ENCODE measurements at regions not wholly inside any gene's neighbourhood (a gene's known extent, or its start where the extent isn't known, plus 50 kb on each side); places are given as distances from the start of the nearest gene placed in this dataset.

DNA sequence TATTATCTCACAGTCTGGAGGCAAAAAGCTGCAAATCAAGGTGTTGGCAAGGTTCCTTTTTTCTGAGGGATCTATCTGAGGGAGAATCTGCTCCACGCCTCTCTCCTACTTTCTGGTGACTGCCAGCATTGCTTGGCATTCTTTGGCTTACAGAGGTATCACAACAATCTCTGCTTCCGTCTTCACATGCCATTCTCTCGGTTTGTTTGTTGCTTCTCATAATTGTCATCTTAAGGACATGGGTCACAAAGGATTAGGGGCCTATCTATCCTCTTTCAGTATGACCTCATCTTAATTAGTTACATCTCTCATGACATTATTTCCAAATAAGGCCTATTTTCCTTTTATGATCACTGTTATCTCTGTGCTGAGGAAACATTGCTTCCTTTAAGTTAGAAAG, 345.0 kb downstream of the FOXG1 start:
- no peak for DNase-seq (ENCODE audit: low spot score)

- no peak for DNase-seq (ENCODE audit: low spot score)
Observed at GRCh38 chr14:29123017-29123416, 356.4 kb downstream of the FOXG1 start.

DNA sequence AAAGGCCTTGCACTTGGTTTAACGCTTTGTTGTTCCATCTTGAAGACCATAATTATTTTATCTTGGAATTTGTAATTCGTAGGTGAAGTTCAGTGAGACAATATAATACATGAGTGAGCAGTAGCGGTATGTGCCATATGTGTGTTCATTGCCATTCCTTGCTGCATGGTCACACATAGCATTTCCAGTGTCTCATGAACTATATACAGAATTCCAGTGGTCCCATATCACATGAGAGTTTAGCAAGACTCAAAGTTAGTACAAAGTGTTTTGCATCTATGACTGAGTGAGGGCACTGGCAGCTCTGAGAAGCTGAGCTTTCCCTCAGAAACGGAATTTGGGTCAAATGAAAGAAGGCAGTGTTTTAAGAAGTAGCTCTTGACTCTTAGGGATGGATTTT, 359.8 kb downstream of the FOXG1 start:
- no peak for DNase-seq (ENCODE audit: low spot score)

- DNase-seq (ENCODE audit: low spot score) = no peak
Observed at GRCh38 chr14:29126865-29127264, 360.3 kb downstream of the FOXG1 start.

DNA sequence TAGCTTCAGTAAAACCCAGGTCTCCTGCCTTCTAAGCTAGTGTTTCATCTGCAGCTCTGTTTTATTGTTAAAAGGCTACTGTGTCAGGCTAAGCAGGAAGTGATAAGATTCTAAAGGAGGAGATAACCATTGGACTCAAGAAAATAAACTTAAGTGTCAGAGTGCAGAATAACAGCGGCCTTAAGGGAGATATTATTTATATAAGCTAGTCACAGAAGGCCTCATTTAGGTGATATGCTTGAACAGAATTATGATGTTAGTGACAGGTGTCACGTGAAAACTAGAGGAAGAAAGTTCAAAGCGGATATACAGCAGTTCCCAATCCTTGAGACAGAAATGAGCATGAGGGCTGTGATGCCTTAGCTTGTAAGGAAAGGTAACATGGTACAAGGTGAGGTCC, 373.4 kb downstream of the FOXG1 start:
- DNase-seq (ENCODE audit: low spot score) = no peak

DNA sequence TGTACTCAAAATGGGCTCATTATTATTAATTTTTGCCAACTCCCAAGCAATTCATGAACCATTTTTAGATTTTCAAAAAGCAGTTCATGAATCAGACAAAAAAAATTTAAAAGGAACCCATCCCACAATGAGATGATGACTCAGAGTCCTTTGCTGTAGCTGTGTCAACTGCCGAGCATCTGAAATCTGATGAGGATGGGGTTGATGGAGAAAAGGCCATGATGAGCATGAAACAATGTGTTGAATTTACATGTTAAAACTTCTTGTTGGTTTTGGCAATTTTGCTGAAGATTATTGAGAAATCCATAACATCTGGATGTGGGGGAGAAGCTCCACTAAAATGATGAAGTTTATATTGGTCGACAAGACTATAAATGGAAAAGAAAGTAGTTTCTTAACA, 378.0 kb downstream of the FOXG1 start:
- DNase-seq (ENCODE audit: low spot score) = no peak

- no peak for DNase-seq (ENCODE audit: low spot score)
Observed at GRCh38 chr14:29148221-29148620, 381.6 kb downstream of the FOXG1 start.

- no peak for DNase-seq (ENCODE audit: low spot score)
Observed at GRCh38 chr14:29149798-29150197, 383.2 kb downstream of the FOXG1 start.

DNA sequence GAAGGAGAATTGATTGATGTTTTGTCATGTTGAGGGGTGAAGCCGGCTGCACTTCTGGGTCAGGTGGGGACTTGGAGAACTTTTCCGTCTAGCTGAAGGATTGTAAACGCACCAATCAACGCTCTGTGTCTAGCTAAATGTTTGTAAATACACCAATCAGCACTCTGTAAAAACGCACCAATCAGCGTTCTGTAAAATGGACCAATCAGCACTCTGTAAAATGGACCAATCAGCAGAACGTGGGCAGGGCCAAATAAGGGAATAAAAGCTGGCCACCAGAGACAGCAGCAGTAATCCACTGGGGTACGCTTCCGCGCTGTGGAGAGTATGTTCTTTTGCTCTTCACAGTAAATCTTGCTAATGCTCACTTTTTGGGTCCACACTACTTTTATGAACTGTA, 384.1 kb downstream of the FOXG1 start:
- no peak for DNase-seq (ENCODE audit: low spot score)

- no peak for DNase-seq (ENCODE audit: low spot score)
Observed at GRCh38 chr14:29156096-29156495, 389.5 kb downstream of the FOXG1 start.

DNA sequence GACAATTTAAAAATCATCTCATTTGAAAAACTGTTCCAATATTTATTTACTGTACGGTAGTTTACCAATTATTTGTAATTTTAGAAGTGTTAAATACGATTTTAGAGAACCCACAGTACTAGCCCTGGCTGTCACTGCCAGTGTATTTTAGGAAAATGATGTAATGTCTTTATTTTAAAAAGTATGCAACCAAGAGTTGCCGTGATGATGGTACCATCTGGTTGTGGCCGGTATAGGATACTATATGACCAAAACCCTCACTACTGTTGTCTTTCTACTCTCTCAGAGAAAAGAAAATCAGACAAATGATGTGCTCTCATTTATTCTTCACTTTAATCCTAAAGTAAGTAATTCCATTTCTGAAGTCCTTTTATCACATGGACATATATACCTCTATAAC, 395.0 kb downstream of the FOXG1 start:
- DNase-seq (ENCODE audit: low spot score) = no peak

DNA sequence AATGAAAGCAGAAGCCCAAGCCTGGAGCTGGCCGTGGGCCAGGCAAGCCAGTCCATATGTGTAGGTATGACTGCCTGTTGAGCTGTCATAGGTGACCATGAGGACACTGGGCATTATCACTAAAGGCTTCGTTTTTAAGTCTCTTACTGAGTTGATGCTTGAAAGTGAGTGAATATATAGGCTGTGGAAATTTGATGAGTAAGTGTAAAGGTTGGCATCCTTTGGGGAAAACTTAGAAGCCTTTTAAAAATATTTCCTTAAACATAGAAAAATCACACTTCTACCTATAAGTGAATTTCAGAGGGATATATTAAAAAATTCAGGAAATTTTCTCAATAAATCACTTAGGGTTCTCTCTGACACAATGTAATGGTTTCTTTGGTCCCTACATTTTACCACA, 396.5 kb downstream of the FOXG1 start:
- no peak for DNase-seq (ENCODE audit: low spot score)

GRCh38 chr14:29165431-29165830, 398.8 kb downstream of the FOXG1 start:
- DNase-seq (ENCODE audit: low spot score) = no peak

- no peak for DNase-seq (ENCODE audit: low spot score)
Observed at GRCh38 chr14:29166507-29166906, 399.9 kb downstream of the FOXG1 start.

GRCh38 chr14:29168149-29168548, 401.6 kb downstream of the FOXG1 start:
- DNase-seq (ENCODE audit: low spot score) = no peak

DNA sequence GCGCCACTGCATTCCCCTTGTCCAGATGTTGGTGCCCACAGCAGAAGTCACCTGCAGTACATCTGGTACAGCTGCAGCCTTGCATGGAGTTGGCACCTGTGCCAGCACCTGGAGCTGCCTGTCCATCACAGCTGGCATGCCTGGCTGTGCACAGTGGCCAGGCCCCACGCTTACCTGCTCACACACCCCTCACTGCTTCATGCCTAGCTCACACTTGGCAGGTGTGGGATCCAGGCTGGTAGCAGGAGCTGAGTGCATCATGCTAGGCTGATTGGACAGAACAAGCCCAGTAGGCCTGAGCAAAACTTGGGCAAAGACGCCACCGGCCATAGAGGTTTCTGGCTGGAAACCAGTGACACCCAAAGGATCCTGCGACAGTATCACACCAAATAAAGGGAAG, 402.8 kb downstream of the FOXG1 start:
- DNase-seq (ENCODE audit: low spot score) = no peak

- no peak for DNase-seq (ENCODE audit: low spot score)
Observed at GRCh38 chr14:29175706-29176105, 409.1 kb downstream of the FOXG1 start.

- no peak for DNase-seq (ENCODE audit: low spot score)
Observed at GRCh38 chr14:29176876-29177275, 410.3 kb downstream of the FOXG1 start.

GRCh38 chr14:29178971-29179370, 412.4 kb downstream of the FOXG1 start:
- DNase-seq (ENCODE audit: low spot score) = no peak

DNA sequence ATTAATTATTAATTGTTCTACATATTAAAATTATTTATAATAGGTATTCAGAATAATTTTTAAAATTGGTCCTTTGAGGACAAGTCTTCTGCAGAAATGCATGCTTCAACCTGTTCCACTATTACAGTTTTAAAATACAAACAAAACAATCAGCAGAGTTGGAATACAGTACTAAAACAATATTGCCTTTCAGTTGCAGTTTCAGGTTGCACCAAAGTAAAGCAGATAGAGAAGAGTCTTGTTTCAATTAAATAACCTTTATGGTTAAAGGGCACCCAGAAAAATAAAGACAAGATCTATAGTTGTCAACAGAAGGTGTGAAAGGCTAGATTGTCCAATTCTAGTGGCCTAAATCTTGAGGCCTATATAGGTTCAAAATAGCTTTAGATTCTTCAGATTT, 424.5 kb downstream of the FOXG1 start:
- no peak for DNase-seq (ENCODE audit: low spot score)

GRCh38 chr14:29197557-29197956, 431.0 kb downstream of the FOXG1 start:
- no peak for DNase-seq (ENCODE audit: low spot score)

- DNase-seq (ENCODE audit: low spot score) = no peak
Observed at GRCh38 chr14:29205658-29206057, 439.1 kb downstream of the FOXG1 start.

DNA sequence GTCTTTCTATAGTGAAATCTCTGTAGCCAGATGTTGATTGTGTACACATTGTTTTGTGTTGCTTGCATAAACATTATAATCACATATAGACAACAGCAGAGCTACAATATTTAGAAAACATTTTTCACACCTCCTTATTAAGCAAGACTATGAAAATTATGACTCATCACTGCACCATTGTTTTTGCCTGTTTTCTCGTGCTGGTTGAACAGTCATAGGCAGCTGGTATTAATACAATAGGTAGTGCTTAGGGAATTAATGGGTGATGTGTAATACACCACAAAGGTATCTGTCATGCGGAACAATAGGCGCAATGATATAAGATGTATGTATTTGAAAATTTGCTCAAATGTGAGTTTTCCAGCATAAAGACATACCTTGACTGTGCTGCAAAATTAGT, 449.3 kb downstream of the FOXG1 start:
- no peak for DNase-seq (ENCODE audit: low spot score)

DNA sequence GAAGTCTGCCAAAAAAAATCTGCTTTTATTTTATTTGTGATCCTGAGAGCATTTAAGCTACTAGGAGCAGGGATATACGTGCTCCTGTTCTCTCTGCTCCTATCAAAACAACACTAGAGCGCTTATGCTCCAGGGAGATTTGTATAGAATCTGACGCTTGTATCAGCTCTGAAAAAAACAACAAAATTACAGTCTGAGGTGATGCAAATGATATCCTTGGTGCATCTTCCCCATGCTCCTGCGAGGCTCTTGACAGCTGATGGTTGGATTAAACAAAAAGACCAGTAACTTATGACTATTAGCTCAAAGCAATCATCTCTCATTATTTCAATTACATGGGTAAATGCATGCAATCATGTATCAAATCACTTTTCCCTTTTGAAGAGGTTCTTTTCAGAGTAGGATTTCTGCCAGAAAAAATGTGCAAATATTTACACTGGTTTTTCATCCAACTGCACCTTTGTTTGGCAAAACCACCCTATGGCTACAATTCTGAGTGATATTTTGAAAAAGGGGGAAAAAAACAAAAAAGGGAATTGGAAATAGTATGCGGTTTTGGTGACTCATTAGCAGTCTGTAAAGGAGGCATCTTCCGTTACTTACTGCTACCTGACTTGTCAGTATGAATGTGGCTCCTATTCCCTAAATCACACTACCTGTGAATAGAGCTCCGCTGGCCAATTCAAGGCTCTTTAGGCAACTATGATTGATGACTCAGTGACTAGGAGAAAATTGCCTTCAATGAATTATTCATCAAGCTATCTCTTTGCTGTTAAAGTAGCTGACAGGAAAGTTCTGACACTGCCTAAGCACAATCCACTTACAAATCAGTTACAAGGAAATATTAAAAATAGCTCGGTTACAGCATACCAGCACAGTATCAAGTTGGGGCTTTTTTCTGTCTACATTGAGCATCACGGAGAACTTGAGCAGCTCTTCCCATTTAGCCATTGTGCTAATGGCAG, 450.0 kb downstream of the FOXG1 start:
- DNase-seq (ENCODE audit: low spot score) = peak; percentile 25

Data from COLO829 (cell line).